ENCODE measurements at regions not wholly inside any gene's neighbourhood (a gene's known extent, or its start where the extent isn't known, plus 50 kb on each side); places are given as distances from the start of the nearest gene placed in this dataset.

GRCh38 chr1:238111516-238111915, 220.8 kb upstream of the ZP4 start:
- TF ChIP-seq CTCF (conservative IDR thresholded peaks at IDR 0.05) (no peak), EZH2 (IDR thresholded peaks at IDR 0.05; ENCODE audit: low read depth) (no peak)
